DND-41 (cell line): ENCODE measurements at regions not wholly inside any gene's neighbourhood (a gene's known extent, or its start where the extent isn't known, plus 50 kb on each side); places are given as distances from the start of the nearest gene placed in this dataset.
"Not testable (repeated sequence)": the region's sequence is repeated elsewhere in the genome, so short reads cannot be mapped to it uniquely, and the experiment has no call there.

Source experiments
- ATAC-seq: fragments of 200-7000 bp; cut with Tn5 transposase; 3 replicates; pipeline ENCODE4 v1.9.1; 2021; ENCODE audit warnings: low read depth; ENCODE audit not compliant: insufficient read depth
- DNase-seq: peaks from one replicate; pipeline ENCODE4 v3.0.0-alpha.2; 2020
- H2AFZ ChIP-seq: 2 replicates; pipeline ENCODE4 v1.6.0; 2012; ENCODE audit warnings: low read depth, low read length
- H3K27ac ChIP-seq: 2 replicates; pipeline ENCODE4 v1.5.1; 2012; ENCODE audit warnings: low read length, inconsistent platforms
- H3K27me3 ChIP-seq: fragments of 200-600 bp; sonication (generic); 2 replicates; pipeline ENCODE4 v1.6.0; 2012; ENCODE audit warnings: low read length, mild to moderate bottlenecking, inconsistent platforms; ENCODE audit not compliant: insufficient read depth, poor library complexity
- H3K36me3 ChIP-seq: 2 replicates; pipeline ENCODE4 v1.5.1; 2012; ENCODE audit warnings: low read length, inconsistent platforms; ENCODE audit not compliant: insufficient read depth
- H3K4me1 ChIP-seq: 2 replicates; pipeline ENCODE4 v1.5.1; 2012; ENCODE audit warnings: mild to moderate bottlenecking, low read length; ENCODE audit not compliant: insufficient read depth
- H3K4me2 ChIP-seq: 2 replicates; pipeline ENCODE4 v1.6.0; 2012; ENCODE audit warnings: mild to moderate bottlenecking, moderate library complexity, low read length, inconsistent platforms; ENCODE audit not compliant: insufficient read depth
- H3K4me3 ChIP-seq, 2 experiments: fragments of 200-600 bp in 1 of 2; shearing (Covaris generic) in 1 of 2; 2 replicates each; pipeline ENCODE4 v1.5.1; 2012 to 2016; ENCODE audit warnings: inconsistent platforms in 2 of 2, low read length in 2 of 2, mild to moderate bottlenecking in 2 of 2, low read depth in 1 of 2, moderate library complexity in 1 of 2
- H3K79me2 ChIP-seq: 2 replicates; pipeline ENCODE4 v1.6.0; 2012; ENCODE audit warnings: low read length, inconsistent platforms; ENCODE audit not compliant: insufficient read depth
- H3K9ac ChIP-seq: 2 replicates; pipeline ENCODE4 v1.6.0; 2012; ENCODE audit warnings: low read depth, mild to moderate bottlenecking, inconsistent platforms, low read length, moderate library complexity
- H3K9me3 ChIP-seq: 2 replicates; pipeline ENCODE4 v1.5.1; 2012; ENCODE audit warnings: low read length, moderate library complexity, mild to moderate bottlenecking, inconsistent platforms; ENCODE audit not compliant: insufficient read depth, severe bottlenecking
- H4K20me1 ChIP-seq: 2 replicates; pipeline ENCODE4 v1.6.0; 2012; ENCODE audit warnings: low read length; ENCODE audit not compliant: insufficient read depth
- EZH2 ChIP-seq: IDR thresholded peaks from 3 replicates; pipeline ENCODE4 v1.6.1; 2012; ENCODE audit warnings: borderline replicate concordance, low read depth, mild to moderate bottlenecking, moderate library complexity, low read length, inconsistent platforms; ENCODE audit not compliant: severe bottlenecking
- TF ChIP-seq, protein P1 (sequence below): IDR thresholded peaks from 2 replicates; pipeline ENCODE4 v1.5.1; 2012; ENCODE audit warnings: borderline replicate concordance, low read length, moderate library complexity, mild to moderate bottlenecking; ENCODE audit not compliant: poor library complexity, severe bottlenecking; ENCODE audit errors: extremely low read depth

GRCh38 chr5:85397451-85397850 is 1012.8 kb upstream of the EDIL3 start:
- Histone ChIP-seq H3K4me1 (no peaks in the 10 kb centered on the region), H4K20me1 (no peaks in the 10 kb centered on the region), H3K27ac (no peak overlapping the region), H2AFZ (no peak overlapping the region), H3K9ac (no peak overlapping the region), H3K36me3 (no peaks in the 10 kb centered on the region), H3K79me2 (no peaks in the 10 kb centered on the region), H3K27me3 (no peaks in the 10 kb centered on the region), H3K9me3 (no peaks in the 10 kb centered on the region), H3K4me2 (no peak overlapping the region), H3K4me3 (no peak overlapping the region)
- TF ChIP-seq, protein P1, sequence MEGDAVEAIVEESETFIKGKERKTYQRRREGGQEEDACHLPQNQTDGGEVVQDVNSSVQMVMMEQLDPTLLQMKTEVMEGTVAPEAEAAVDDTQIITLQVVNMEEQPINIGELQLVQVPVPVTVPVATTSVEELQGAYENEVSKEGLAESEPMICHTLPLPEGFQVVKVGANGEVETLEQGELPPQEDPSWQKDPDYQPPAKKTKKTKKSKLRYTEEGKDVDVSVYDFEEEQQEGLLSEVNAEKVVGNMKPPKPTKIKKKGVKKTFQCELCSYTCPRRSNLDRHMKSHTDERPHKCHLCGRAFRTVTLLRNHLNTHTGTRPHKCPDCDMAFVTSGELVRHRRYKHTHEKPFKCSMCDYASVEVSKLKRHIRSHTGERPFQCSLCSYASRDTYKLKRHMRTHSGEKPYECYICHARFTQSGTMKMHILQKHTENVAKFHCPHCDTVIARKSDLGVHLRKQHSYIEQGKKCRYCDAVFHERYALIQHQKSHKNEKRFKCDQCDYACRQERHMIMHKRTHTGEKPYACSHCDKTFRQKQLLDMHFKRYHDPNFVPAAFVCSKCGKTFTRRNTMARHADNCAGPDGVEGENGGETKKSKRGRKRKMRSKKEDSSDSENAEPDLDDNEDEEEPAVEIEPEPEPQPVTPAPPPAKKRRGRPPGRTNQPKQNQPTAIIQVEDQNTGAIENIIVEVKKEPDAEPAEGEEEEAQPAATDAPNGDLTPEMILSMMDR, result no peak
- no peak for TF ChIP-seq EZH2
- no peak for DNase-seq
- no peak for ATAC-seq

GRCh38 chr5:85428426-85428934 is 1043.8 kb upstream of the EDIL3 start:
- H4K20me1 ChIP-seq, result no peaks in the 10 kb centered on the region
- no peaks in the 10 kb centered on the region for H3K4me1 ChIP-seq
- no peak overlapping the region for H3K4me3 ChIP-seq
- DNase-seq (no peak), ATAC-seq (no peak)
- no peak overlapping the region for H3K9ac ChIP-seq
- TF ChIP-seq EZH2, result no peak
- TF ChIP-seq, protein P1, result no peak
- H3K36me3 ChIP-seq, result no peaks in the 10 kb centered on the region
- H3K79me2 ChIP-seq, result no peaks in the 10 kb centered on the region
- H2AFZ ChIP-seq, result no peak overlapping the region
- no peaks in the 10 kb centered on the region for H3K27me3 ChIP-seq
- H3K4me2 ChIP-seq, result no peak overlapping the region
- H3K27ac ChIP-seq, result no peak overlapping the region
- H3K9me3 ChIP-seq, result no peaks in the 10 kb centered on the region

DNA sequence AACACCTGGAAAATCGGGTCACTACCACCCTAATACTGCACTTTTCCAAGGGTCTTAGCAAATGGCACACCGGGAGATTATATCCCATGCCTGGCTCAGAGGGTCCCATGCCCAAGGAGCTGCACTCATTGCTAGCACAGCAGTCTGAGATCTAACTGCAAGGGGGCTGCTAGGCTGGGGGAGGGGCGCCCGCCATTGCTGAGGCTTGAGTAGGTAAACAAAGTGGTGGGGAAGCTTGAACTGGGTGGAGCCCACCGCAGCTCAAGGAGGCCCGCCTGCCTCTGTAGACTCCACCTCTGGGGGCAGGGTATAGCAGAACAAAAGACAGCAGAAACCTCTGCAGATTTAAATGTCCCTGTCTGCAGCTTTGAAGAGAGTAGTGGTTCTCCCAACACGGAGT is 1047.0 kb upstream of the EDIL3 start:
- H3K4me3 ChIP-seq, H3K79me2 ChIP-seq, H3K4me1 ChIP-seq, H3K27ac ChIP-seq, H3K27me3 ChIP-seq, H3K9ac ChIP-seq, ATAC-seq, H3K36me3 ChIP-seq, H3K4me2 ChIP-seq, H3K9me3 ChIP-seq, DNase-seq, H2AFZ ChIP-seq, H4K20me1 ChIP-seq: not testable (repeated sequence)

DNA sequence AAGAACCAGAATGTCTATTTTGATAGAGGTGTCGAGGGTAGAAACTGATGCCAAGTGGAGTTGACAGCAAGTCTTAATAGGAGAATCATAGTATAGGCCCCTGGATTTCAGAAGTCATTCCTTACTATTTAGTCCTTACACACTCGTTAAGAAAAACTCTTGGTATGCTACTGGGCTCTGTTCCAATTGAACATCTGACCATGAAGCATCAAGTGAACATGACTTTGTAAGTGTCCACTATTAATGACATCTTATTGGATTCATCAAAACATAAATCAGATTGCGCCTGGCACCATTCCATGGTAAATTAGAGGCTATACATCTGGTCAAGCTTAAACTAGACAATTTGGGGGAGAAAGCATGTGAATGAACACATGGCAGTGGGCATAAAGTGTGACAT is 1056.5 kb upstream of the EDIL3 start:
- TF ChIP-seq EZH2, result no peak
- TF ChIP-seq, protein P1, result no peak
- Histone ChIP-seq H3K4me3 (no peak overlapping the region), H3K36me3 (no peaks in the 10 kb centered on the region), H3K27ac (no peak overlapping the region), H3K79me2 (no peaks in the 10 kb centered on the region), H3K4me1 (no peaks in the 10 kb centered on the region), H3K4me2 (no peak overlapping the region), H3K27me3 (no peaks in the 10 kb centered on the region), H2AFZ (no peak overlapping the region), H3K9ac (no peak overlapping the region), H4K20me1 (no peaks in the 10 kb centered on the region), H3K9me3 (no peaks in the 10 kb centered on the region)
- DNase-seq (no peak), ATAC-seq (no peak)
